B cell (primary cell): ENCODE measurements at regions not wholly inside any gene's neighbourhood (a gene's known extent, or its start where the extent isn't known, plus 50 kb on each side); places are given as distances from the start of the nearest gene placed in this dataset.

ENCODE experiments used
- ATAC-seq: fragments of 200-7000 bp; cut with Tn5 transposase; one replicate; pipeline ENCODE4 v1.10.0; 2021; ENCODE audit warnings: low read depth, mild to moderate bottlenecking, moderate number of reproducible peaks, moderate library complexity
- CTCF ChIA-PET: fragments of 350-600 bp; sonication (Branson Sonifier 250); formaldehyde crosslinking; loops from one replicate; lab custom pipeline; 2021; ENCODE audit warnings: antibody characterized with exemption, inconsistent platforms; lab: Charles Lee
- POLR2A ChIA-PET: fragments of 350-600 bp; sonication (Branson Sonifier 250); formaldehyde crosslinking; loops from one replicate; lab custom pipeline; 2021; ENCODE audit warnings: antibody characterized with exemption; lab: Charles Lee
- DNase-seq: peaks from one replicate; pipeline ENCODE4 v3.0.0; 2013
- H2AFZ ChIP-seq: 2 replicates; pipeline ENCODE4 v1.6.1; 2012; ENCODE audit warnings: mild to moderate bottlenecking, low read depth, low read length; ENCODE audit not compliant: insufficient read depth, poor library complexity, severe bottlenecking
- H3K27ac ChIP-seq, 2 donors: 1 replicate in 1 of 2; 2 replicates in 1 of 2; pipeline ENCODE4 v1.5.1; 2012 to 2013; ENCODE audit warnings: low read length in 2 of 2, mild to moderate bottlenecking in 2 of 2, moderate library complexity in 1 of 2
- H3K27me3 ChIP-seq, 4 experiments: fragments of 200-600 bp in 1 of 4; sonication (generic) in 1 of 4; replicated peaks in 1 of 4; 1 replicate in 2 of 4; 2 replicates in 2 of 4; pipeline versions ENCODE4 v1.6.1 to v1.7.0; 2013 to 2016; ENCODE audit warnings: low read length in 3 of 4, mild to moderate bottlenecking in 2 of 4, mixed read lengths in 1 of 4, moderate library complexity in 1 of 4; ENCODE audit not compliant: insufficient read depth in 4 of 4, control insufficient read depth in 3 of 4; ENCODE audit errors: control extremely low read depth in 1 of 4
- H3K36me3 ChIP-seq, 2 experiments: replicated peaks in 1 of 2; 1 replicate in 1 of 2; 2 replicates in 1 of 2; pipeline versions ENCODE4 v1.6.1 to v1.7.1; 2013; ENCODE audit warnings: low read length in 1 of 2; ENCODE audit not compliant: insufficient read depth in 2 of 2, control insufficient read depth in 1 of 2; ENCODE audit errors: control extremely low read depth in 1 of 2, extremely low read depth in 1 of 2
- H3K4me1 ChIP-seq, 2 donors: fragments of 200-600 bp in 1 of 2; sonication (generic) in 1 of 2; 1 replicate in 1 of 2; 2 replicates in 1 of 2; pipeline versions ENCODE4 v1.5.1 to v1.6.1; 2013 to 2017; ENCODE audit warnings: low read length in 2 of 2; ENCODE audit not compliant: control insufficient read depth in 2 of 2, insufficient read depth in 2 of 2
- H3K4me2 ChIP-seq: replicated peaks from 2 replicates; pipeline ENCODE3; 2012; ENCODE audit warnings: mild to moderate bottlenecking, low read depth, low read length; ENCODE audit not compliant: poor library complexity, severe bottlenecking
- H3K4me3 ChIP-seq, 5 experiments: fragments of 200-600 bp in 1 of 5; sonication (generic) in 1 of 5; 1 replicate in 3 of 5; 2 replicates in 2 of 5; pipeline versions ENCODE4 v1.5.1 to v1.7.0; 2011 to 2016; ENCODE audit warnings: low read length in 4 of 5, mild to moderate bottlenecking in 4 of 5, low read depth in 2 of 5, control low read depth in 1 of 5, moderate library complexity in 1 of 5; ENCODE audit not compliant: insufficient read depth in 1 of 5; ENCODE audit errors: control extremely low read depth in 1 of 5, extremely low read depth in 1 of 5
- H3K79me2 ChIP-seq: fragments of 200-600 bp; sonication (generic); one replicate; pipeline ENCODE4 v1.6.0; 2016; ENCODE audit warnings: low read length; ENCODE audit not compliant: control insufficient read depth, insufficient read depth
- H3K9ac ChIP-seq: fragments of 200-600 bp; sonication (generic); 2 replicates; pipeline ENCODE4 v1.6.1; 2017; ENCODE audit warnings: mild to moderate bottlenecking, low read length, moderate library complexity
- H3K9me3 ChIP-seq, 3 donors: one replicate each; pipeline versions ENCODE4 v1.6.1 to v1.7.1; 2013; ENCODE audit warnings: low read length in 2 of 3; ENCODE audit not compliant: control insufficient read depth in 2 of 3, insufficient read depth in 1 of 3; ENCODE audit errors: control extremely low read depth in 1 of 3
- H4K20me1 ChIP-seq: 2 replicates; pipeline ENCODE4 v1.6.0; 2012; ENCODE audit warnings: mild to moderate bottlenecking, low read length; ENCODE audit not compliant: insufficient read depth, control insufficient read depth, poor library complexity, severe bottlenecking
- H3K27ac Mint-ChIP-seq: one replicate; pipeline ENCODE4 v1.8.0; 2021; ENCODE audit warnings: mixed read lengths
- H3K27me3 Mint-ChIP-seq: one replicate; pipeline ENCODE4 v1.8.0; 2021; ENCODE audit warnings: mixed read lengths
- H3K4me1 Mint-ChIP-seq: one replicate; pipeline ENCODE4 v1.8.0; 2021; ENCODE audit warnings: mixed read lengths
- H3K4me3 Mint-ChIP-seq: one replicate; pipeline ENCODE4 v1.8.0; 2021; ENCODE audit warnings: mixed read lengths
- H3K9me3 Mint-ChIP-seq: one replicate; pipeline ENCODE4 v1.8.0; 2022; ENCODE audit warnings: mixed read lengths; ENCODE audit not compliant: insufficient read depth
- CTCF ChIP-seq: fragments of 200-600 bp; IDR thresholded peaks from one replicate; pipeline ENCODE4 v1.8.0; 2022; ENCODE audit warnings: antibody characterized with exemption, mild to moderate bottlenecking
- EZH2 ChIP-seq: IDR thresholded peaks from 2 replicates; pipeline ENCODE4 v1.6.1; 2012; ENCODE audit warnings: borderline replicate concordance, low read depth, mild to moderate bottlenecking, moderate library complexity, low read length; ENCODE audit not compliant: insufficient read depth, poor library complexity, severe bottlenecking
- WGBS: methylation state at CpG from one replicate; pipeline ENCODE4 v1.1.5; 2013; ENCODE audit warnings: missing lambda C conversion rate; ENCODE audit not compliant: insufficient coverage; 5-methylcytosine and 5-hydroxymethylcytosine counted together
- intact Hi-C: fragments of 100-400 bp; cut with micrococcal nuclease; formaldehyde crosslinking; loops from one replicate; pipeline ENCODE4 v1.10.0; 2022

- intact Hi-C loops = no loop called here
- ChIA-PET POLR2A (no interaction called here), CTCF (no interaction called here)
- H4K20me1 ChIP-seq = no peaks in the 10 kb centered on the region
- H3K4me2 ChIP-seq = no peak overlapping the region
- no peaks in the 10 kb centered on the region for H3K27me3 Mint-ChIP-seq
- WGBS = 55% methylated on average over 3 of the region's 3 CpGs
- H3K79me2 ChIP-seq = no peaks in the 10 kb centered on the region
- TF ChIP-seq CTCF (no peak), EZH2 (no peak)
- H3K4me1 Mint-ChIP-seq = no peaks in the 10 kb centered on the region
- no peak for DNase-seq
- ATAC-seq = no peak
- no peak overlapping the region for H3K4me3 ChIP-seq
- peaks cover 0 to 35% (median 0%) of the 10 kb centered on the region in 3 donors for H3K9me3 ChIP-seq
- H3K27me3 ChIP-seq = no peaks in the 10 kb centered on the region
- no peak overlapping the region for H3K9ac ChIP-seq
- H3K27ac ChIP-seq = no peak overlapping the region
- H3K36me3 ChIP-seq = no peaks in the 10 kb centered on the region
- H3K4me1 ChIP-seq = no peaks in the 10 kb centered on the region
- H2AFZ ChIP-seq = no peak overlapping the region
- H3K9me3 Mint-ChIP-seq = peaks cover 4% of the 10 kb centered on the region
- no peak overlapping the region for H3K27ac Mint-ChIP-seq
- H3K4me3 Mint-ChIP-seq = no peak overlapping the region
These were observed 585.3 kb downstream of the KCNJ18 start for GRCh38 chr17:22277595-22277994.

DNA sequence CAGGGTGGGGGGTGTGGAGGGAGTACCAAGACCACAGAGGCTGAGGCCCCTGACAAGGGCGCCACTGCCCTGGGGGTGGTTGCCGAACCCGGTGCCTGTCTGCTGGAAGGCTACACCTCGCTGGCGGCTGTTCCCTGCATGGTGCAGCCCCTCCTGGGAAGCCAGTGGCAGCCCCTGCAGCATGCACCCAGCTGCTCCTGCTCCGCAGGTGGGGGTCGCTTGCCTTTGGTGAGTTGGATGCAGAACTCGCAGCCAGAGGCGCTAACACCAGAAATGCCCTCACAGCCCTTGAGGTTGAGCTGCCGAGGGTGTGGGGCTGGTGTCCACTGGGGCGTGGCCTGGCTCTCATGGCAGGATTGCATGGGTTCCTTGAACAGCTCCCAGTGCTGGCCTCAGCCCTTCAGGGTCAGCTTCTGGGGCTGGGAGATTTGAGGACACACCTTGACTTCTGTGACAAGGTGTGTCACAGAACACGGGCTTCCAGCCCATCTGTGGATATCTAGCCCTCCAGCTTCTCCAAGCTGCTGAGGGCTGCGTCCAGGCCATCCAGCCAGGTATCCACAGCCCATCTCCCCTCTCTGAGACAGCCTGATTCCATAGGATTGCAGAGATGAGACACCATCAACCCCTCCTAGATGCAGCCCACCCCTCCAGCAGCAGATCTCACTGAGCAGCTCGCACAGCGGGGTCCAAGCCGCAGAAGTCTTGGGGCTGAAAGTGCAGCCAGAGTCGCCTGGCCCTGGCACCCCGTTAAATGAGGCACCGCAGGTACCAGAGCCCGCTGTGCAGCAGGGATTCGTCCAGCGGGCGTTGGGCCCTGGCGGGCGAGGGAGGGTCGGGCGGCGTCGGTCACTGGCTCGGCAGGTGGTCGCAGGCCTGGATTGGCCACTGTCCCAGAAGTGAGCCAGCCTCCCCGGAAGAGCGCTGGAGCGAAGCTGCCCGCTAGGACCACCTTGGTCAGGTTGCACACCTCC lies 586.3 kb downstream of the KCNJ18 start:
- H3K9me3 ChIP-seq = peaks cover 0 to 26% (median 0%) of the 10 kb centered on the region in 3 donors
- TF ChIP-seq CTCF (no peak), EZH2 (no peak)
- POLR2A ChIA-PET = no interaction called here
- no peak overlapping the region for H3K4me3 ChIP-seq
- no peaks in the 10 kb centered on the region for H3K79me2 ChIP-seq
- DNase-seq = no peak
- CTCF ChIA-PET = no interaction called here
- Mint-ChIP-seq H3K27me3 (no peaks in the 10 kb centered on the region), H3K9me3 (peaks cover 4% of the 10 kb centered on the region), H3K4me1 (no peaks in the 10 kb centered on the region), H3K4me3 (no peak overlapping the region), H3K27ac (no peak overlapping the region)
- H3K4me2 ChIP-seq = no peak overlapping the region
- no peak for ATAC-seq
- H3K27me3 ChIP-seq = no peaks in the 10 kb centered on the region
- intact Hi-C loops = no loop called here
- H4K20me1 ChIP-seq = no peaks in the 10 kb centered on the region
- WGBS = 91% methylated on average over 35 of the region's 35 CpGs
- H3K27ac ChIP-seq = no peak overlapping the region
- H2AFZ ChIP-seq = no peak overlapping the region
- no peaks in the 10 kb centered on the region for H3K4me1 ChIP-seq
- H3K9ac ChIP-seq = no peak overlapping the region
- H3K36me3 ChIP-seq = no peaks in the 10 kb centered on the region
